Activated T-cell treated with anti-CD3 and anti-CD28 coated beads, Interleukin-2, amount 50 U/mL, for 48 hours (primary cell): ENCODE measurements at regions not wholly inside any gene's neighbourhood (a gene's known extent, or its start where the extent isn't known, plus 50 kb on each side); places are given as distances from the start of the nearest gene placed in this dataset.

Experiments
- DNase-seq, 2 experiments: peaks; one replicate each; pipeline ENCODE4 v3.0.0-alpha.2; 2020

GRCh38 chr10:129274748-129275474 lies 192.1 kb upstream of the MGMT start:
- DNase-seq, result no peak

GRCh38 chr10:129275886-129276285 lies 191.2 kb upstream of the MGMT start:
- DNase-seq, result no peak

- no peak for DNase-seq
Measured at GRCh38 chr10:129277084-129277483, 190.0 kb upstream of the MGMT start.

- DNase-seq, result no peak
Measured at GRCh38 chr10:129277841-129278240, 189.2 kb upstream of the MGMT start.

GRCh38 chr10:129278686-129279085 lies 188.4 kb upstream of the MGMT start:
- no peak for DNase-seq

- DNase-seq, result no peak
Measured at GRCh38 chr10:129279446-129280154, 187.4 kb upstream of the MGMT start.

- DNase-seq, result no peak
Measured at GRCh38 chr10:129280155-129280502, 186.9 kb upstream of the MGMT start.

- no peak for DNase-seq
Measured at GRCh38 chr10:129280908-129281586, 186.0 kb upstream of the MGMT start.

- DNase-seq, result no peak
Measured at GRCh38 chr10:129285459-129285858, 181.6 kb upstream of the MGMT start.

GRCh38 chr10:129288999-129289584 lies 177.9 kb upstream of the MGMT start:
- DNase-seq, result no peak

- DNase-seq, result no peak
Measured at GRCh38 chr10:129293991-129294700, 172.9 kb upstream of the MGMT start.

GRCh38 chr10:129294944-129295343 lies 172.1 kb upstream of the MGMT start:
- DNase-seq, result no peak

- DNase-seq, result no peak
Measured at GRCh38 chr10:129305046-129305445, 162.0 kb upstream of the MGMT start.

GRCh38 chr10:129307141-129307540 lies 159.9 kb upstream of the MGMT start:
- DNase-seq, result no peak

GRCh38 chr10:129308953-129309564 lies 158.0 kb upstream of the MGMT start:
- DNase-seq, result no peak

- DNase-seq, result no peak
Measured at GRCh38 chr10:129309565-129309964, 157.5 kb upstream of the MGMT start.

GRCh38 chr10:129310881-129311280 lies 156.2 kb upstream of the MGMT start:
- DNase-seq, result no peak

GRCh38 chr10:129319934-129320333 lies 147.1 kb upstream of the MGMT start:
- no peak for DNase-seq

GRCh38 chr10:129320340-129320739 lies 146.7 kb upstream of the MGMT start:
- no peak for DNase-seq

- DNase-seq, result no peak
Measured at GRCh38 chr10:129321727-129322126, 145.3 kb upstream of the MGMT start.

GRCh38 chr10:129322933-129323820 lies 143.9 kb upstream of the MGMT start:
- DNase-seq, result no peak

- DNase-seq, result no peak
Measured at GRCh38 chr10:129323879-129324278, 143.2 kb upstream of the MGMT start.
